ENCODE measurements at regions not wholly inside any gene's neighbourhood (a gene's known extent, or its start where the extent isn't known, plus 50 kb on each side); places are given as distances from the start of the nearest gene placed in this dataset.

GRCh38 chr1:191320062-191320461 is 838.2 kb upstream of the RGS18 start:
- Histone ChIP-seq H3K36me3 (no peaks in the 10 kb centered on the region), H3K4me1 (no peaks in the 10 kb centered on the region), H3K27me3 (no peaks in the 10 kb centered on the region), H3K9me3 (no peaks in the 10 kb centered on the region), H3K27ac (no peak overlapping the region), H3K4me3 (no peak overlapping the region)
- DNase-seq (ENCODE audit: extremely low spot score in 2 of 2): no peak
- no peak for TF ChIP-seq CTCF (IDR thresholded peaks at IDR 0.05)
- TF ChIP-seq POLR2AphosphoS5 (IDR thresholded peaks at IDR 0.05; ENCODE audit: insufficient read depth in 1 of 2, low read depth in 1 of 2): no peak
- no peak for TF ChIP-seq POLR2A (IDR thresholded peaks at IDR 0.05)
- intact Hi-C loops (cut with DNase I): no loop called here

GRCh38 chr1:191327868-191328267 is 830.4 kb upstream of the RGS18 start:
- H3K9me3 ChIP-seq: no peaks in the 10 kb centered on the region
- H3K4me1 ChIP-seq: no peaks in the 10 kb centered on the region
- TF ChIP-seq CTCF (IDR thresholded peaks at IDR 0.05): no peak
- TF ChIP-seq POLR2A (IDR thresholded peaks at IDR 0.05): no peak
- TF ChIP-seq POLR2AphosphoS5 (IDR thresholded peaks at IDR 0.05; ENCODE audit: insufficient read depth in 1 of 2, low read depth in 1 of 2): no peak
- no peak overlapping the region for H3K4me3 ChIP-seq
- no peak for DNase-seq (ENCODE audit: extremely low spot score in 2 of 2)
- no peaks in the 10 kb centered on the region for H3K27me3 ChIP-seq
- no peak overlapping the region for H3K27ac ChIP-seq
- no peaks in the 10 kb centered on the region for H3K36me3 ChIP-seq
- intact Hi-C loops (cut with DNase I): no loop called here

GRCh38 chr1:191343816-191344215 is 814.4 kb upstream of the RGS18 start:
- Histone ChIP-seq H3K27me3 (no peaks in the 10 kb centered on the region), H3K4me1 (no peaks in the 10 kb centered on the region), H3K9me3 (no peaks in the 10 kb centered on the region), H3K36me3 (no peaks in the 10 kb centered on the region), H3K4me3 (no peak overlapping the region), H3K27ac (no peak overlapping the region)
- TF ChIP-seq POLR2A (IDR thresholded peaks at IDR 0.05) (no peak), POLR2AphosphoS5 (IDR thresholded peaks at IDR 0.05; ENCODE audit: insufficient read depth in 1 of 2, low read depth in 1 of 2) (no peak), CTCF (IDR thresholded peaks at IDR 0.05) (no peak)
- DNase-seq (ENCODE audit: extremely low spot score in 2 of 2): no peak
- intact Hi-C loops (cut with DNase I): no loop called here

GRCh38 chr1:191346381-191346780 is 811.9 kb upstream of the RGS18 start:
- Histone ChIP-seq H3K27me3 (no peaks in the 10 kb centered on the region), H3K4me3 (no peak overlapping the region), H3K27ac (no peak overlapping the region), H3K4me1 (no peaks in the 10 kb centered on the region), H3K36me3 (no peaks in the 10 kb centered on the region), H3K9me3 (no peaks in the 10 kb centered on the region)
- no peak for DNase-seq (ENCODE audit: extremely low spot score in 2 of 2)
- TF ChIP-seq CTCF (IDR thresholded peaks at IDR 0.05) (no peak), POLR2AphosphoS5 (IDR thresholded peaks at IDR 0.05; ENCODE audit: insufficient read depth in 1 of 2, low read depth in 1 of 2) (no peak)
- intact Hi-C loops (cut with DNase I): no loop called here

- no peaks in the 10 kb centered on the region for H3K9me3 ChIP-seq
- no peaks in the 10 kb centered on the region for H3K27me3 ChIP-seq
- H3K4me1 ChIP-seq: no peaks in the 10 kb centered on the region
- no peaks in the 10 kb centered on the region for H3K36me3 ChIP-seq
- intact Hi-C loops (cut with DNase I): no loop called here
- no peak overlapping the region for H3K4me3 ChIP-seq
- H3K27ac ChIP-seq: no peak overlapping the region
- TF ChIP-seq POLR2A (IDR thresholded peaks at IDR 0.05) (no peak), CTCF (IDR thresholded peaks at IDR 0.05) (no peak), POLR2AphosphoS5 (IDR thresholded peaks at IDR 0.05; ENCODE audit: insufficient read depth in 1 of 2, low read depth in 1 of 2) (no peak)
- DNase-seq (ENCODE audit: extremely low spot score in 2 of 2): no peak
These were observed 809.9 kb upstream of the RGS18 start for GRCh38 chr1:191348328-191348727.

Data from vagina (tissue), 2 donors.